Trophoblast cell (in vitro differentiated cells and primary cell): ENCODE measurements at regions not wholly inside any gene's neighbourhood (a gene's known extent, or its start where the extent isn't known, plus 50 kb on each side); places are given as distances from the start of the nearest gene placed in this dataset.

Source experiments
- DNase-seq, 2 donors: peaks; one replicate each; pipeline ENCODE4 v3.0.0-alpha.2; 2016
- H2AFZ ChIP-seq: 2 replicates; pipeline ENCODE4 v1.6.1; 2013; ENCODE audit warnings: low read length, moderate library complexity, mild to moderate bottlenecking; ENCODE audit not compliant: insufficient read depth, poor library complexity
- H2AK5ac ChIP-seq: 2 replicates; pipeline ENCODE4 v1.6.1; 2013; ENCODE audit warnings: mild to moderate bottlenecking, low read length
- H2BK120ac ChIP-seq: 2 replicates; pipeline ENCODE4 v1.6.1; 2013; ENCODE audit warnings: low read length, mild to moderate bottlenecking, moderate library complexity; ENCODE audit not compliant: insufficient read depth, poor library complexity
- H2BK12ac ChIP-seq: 2 replicates; pipeline ENCODE4 v1.6.1; 2013; ENCODE audit warnings: mild to moderate bottlenecking, low read length, moderate library complexity
- H2BK5ac ChIP-seq: 2 replicates; pipeline ENCODE4 v1.6.1; 2013; ENCODE audit warnings: low read length, low read depth, moderate library complexity, mild to moderate bottlenecking; ENCODE audit not compliant: poor library complexity
- H3K14ac ChIP-seq: 2 replicates; pipeline ENCODE4 v1.6.1; 2013; ENCODE audit warnings: mild to moderate bottlenecking, low read length
- H3K18ac ChIP-seq: 2 replicates; pipeline ENCODE4 v1.6.1; 2013; ENCODE audit warnings: mild to moderate bottlenecking, low read length
- H3K23ac ChIP-seq: 2 replicates; pipeline ENCODE4 v1.6.1; 2013; ENCODE audit warnings: low read length
- H3K27ac ChIP-seq: 2 replicates; pipeline ENCODE4 v1.5.1; 2013; ENCODE audit warnings: low read depth, mild to moderate bottlenecking, inconsistent platforms, low read length, moderate library complexity
- H3K27me3 ChIP-seq: 2 replicates; pipeline ENCODE4 v1.6.1; 2013; ENCODE audit warnings: inconsistent platforms, mild to moderate bottlenecking, low read length, moderate library complexity; ENCODE audit not compliant: insufficient read depth
- H3K36me3 ChIP-seq, 2 experiments: 1 replicate in 1 of 2; 2 replicates in 1 of 2; pipeline ENCODE4 v1.6.1; 2013; ENCODE audit warnings: low read length in 2 of 2, mild to moderate bottlenecking in 2 of 2, moderate library complexity in 1 of 2; ENCODE audit not compliant: insufficient read depth in 2 of 2, control insufficient read depth in 1 of 2
- H3K4ac ChIP-seq: 2 replicates; pipeline ENCODE4 v1.6.1; 2013; ENCODE audit warnings: low read depth, mild to moderate bottlenecking, low read length, moderate library complexity
- H3K4me1 ChIP-seq, 2 experiments: 1 replicate in 1 of 2; 2 replicates in 1 of 2; pipeline ENCODE4 v1.6.1; 2013; ENCODE audit warnings: low read length in 2 of 2, mild to moderate bottlenecking in 2 of 2, moderate library complexity in 1 of 2; ENCODE audit not compliant: insufficient read depth in 2 of 2, control insufficient read depth in 1 of 2
- H3K4me2 ChIP-seq: 2 replicates; pipeline ENCODE4 v1.6.1; 2013; ENCODE audit warnings: inconsistent platforms, mild to moderate bottlenecking, low read length, moderate library complexity
- H3K4me3 ChIP-seq: 2 replicates; pipeline ENCODE4 v1.5.1; 2013; ENCODE audit warnings: mild to moderate bottlenecking, low read depth, low read length, inconsistent platforms
- H3K79me1 ChIP-seq: one replicate; pipeline ENCODE4 v1.6.1; 2013; ENCODE audit warnings: low read length
- H3K79me2 ChIP-seq: 2 replicates; pipeline ENCODE4 v1.6.1; 2013; ENCODE audit warnings: low read length, mild to moderate bottlenecking; ENCODE audit not compliant: control insufficient read depth, insufficient read depth, poor library complexity
- H3K9ac ChIP-seq: 2 replicates; pipeline ENCODE4 v1.6.1; 2013; ENCODE audit warnings: mild to moderate bottlenecking, low read length
- H3K9me3 ChIP-seq: 2 replicates; pipeline ENCODE4 v1.6.1; 2013; ENCODE audit warnings: low read depth, mild to moderate bottlenecking, control low read depth, inconsistent platforms, low read length; ENCODE audit not compliant: insufficient read depth
- H4K12ac ChIP-seq: 2 replicates; pipeline ENCODE4 v1.6.1; 2013; ENCODE audit warnings: low read depth, mild to moderate bottlenecking, low read length, moderate library complexity
- H4K8ac ChIP-seq: 2 replicates; pipeline ENCODE4 v1.6.1; 2013; ENCODE audit warnings: low read depth, mild to moderate bottlenecking, low read length, moderate library complexity
- H4K91ac ChIP-seq: one replicate; pipeline ENCODE4 v1.6.1; 2013; ENCODE audit warnings: low read depth, mild to moderate bottlenecking, low read length, moderate library complexity
- WGBS: extraction: QIAGEN DNeasy Blood & Tissue Kit; methylation state at CpG from one replicate; pipeline ENCODE4 v1.1.7; 2013; ENCODE audit warnings: missing lambda C conversion rate; ENCODE audit not compliant: insufficient read length, insufficient coverage; ENCODE audit errors: extremely low coverage; 5-methylcytosine and 5-hydroxymethylcytosine counted together

GRCh38 chr10:44326474-44327030 lies 58.3 kb downstream of the CXCL12 start:
- no peak overlapping the region for H4K12ac ChIP-seq

GRCh38 chr10:44325596-44326307 lies 59.1 kb downstream of the CXCL12 start:
- Histone ChIP-seq H3K79me1 (no peaks in the 10 kb centered on the region), H3K4me1 (peaks cover 0 to 2% of the 10 kb centered on the region in 2 experiments), H2BK120ac (no peak overlapping the region), H3K4me3 (no peak overlapping the region), H2AK5ac (no peak overlapping the region), H3K9ac (no peak overlapping the region), H3K36me3 (no peaks in the 10 kb centered on the region), H2BK12ac (no peak overlapping the region), H2BK5ac (no peak overlapping the region), H4K8ac (no peak overlapping the region), H2AFZ (no peak overlapping the region), H4K91ac (no peak overlapping the region), H3K23ac (no peak overlapping the region), H3K4ac (no peak overlapping the region), H3K27me3 (no peaks in the 10 kb centered on the region), H3K4me2 (no peak overlapping the region), H3K79me2 (no peaks in the 10 kb centered on the region), H3K18ac (no peak overlapping the region), H3K27ac (no peak overlapping the region), H3K14ac (no peak overlapping the region), H4K12ac (no peak overlapping the region), H3K9me3 (no peaks in the 10 kb centered on the region)
- DNase-seq = no peak
- WGBS = no CpG with 5 or more reads among the region's 6 CpGs

More at GRCh38 chr10:44326474-44327030, 58.3 kb downstream of the CXCL12 start:
- Histone ChIP-seq H4K8ac (no peak overlapping the region), H3K23ac (no peak overlapping the region), H3K79me2 (no peaks in the 10 kb centered on the region), H4K91ac (no peak overlapping the region), H3K4ac (no peak overlapping the region), H2BK120ac (no peak overlapping the region), H2BK12ac (no peak overlapping the region), H3K4me2 (no peak overlapping the region), H3K9me3 (no peaks in the 10 kb centered on the region), H3K79me1 (no peaks in the 10 kb centered on the region), H3K4me3 (no peak overlapping the region), H3K4me1 (peaks cover 0 to 2% of the 10 kb centered on the region in 2 experiments), H3K27ac (no peak overlapping the region), H3K27me3 (no peaks in the 10 kb centered on the region), H3K14ac (no peak overlapping the region), H2AFZ (no peak overlapping the region), H2BK5ac (no peak overlapping the region), H2AK5ac (no peak overlapping the region), H3K36me3 (no peaks in the 10 kb centered on the region), H3K9ac (no peak overlapping the region), H3K18ac (no peak overlapping the region)
- DNase-seq = no peak
- no CpG with 5 or more reads among the region's 1 CpG for WGBS

GRCh38 chr10:44325157-44325556 lies 59.7 kb downstream of the CXCL12 start:
- no CpG with 5 or more reads among the region's 3 CpGs for WGBS
- Histone ChIP-seq H3K79me2 (no peaks in the 10 kb centered on the region), H3K79me1 (no peaks in the 10 kb centered on the region), H2AK5ac (no peak overlapping the region), H3K4me1 (peaks cover 0 to 2% of the 10 kb centered on the region in 2 experiments), H3K9me3 (no peaks in the 10 kb centered on the region), H3K4me3 (no peak overlapping the region), H3K23ac (no peak overlapping the region), H2BK120ac (no peak overlapping the region), H2BK5ac (no peak overlapping the region), H3K18ac (no peak overlapping the region), H2AFZ (no peak overlapping the region), H4K12ac (no peak overlapping the region), H3K27me3 (no peaks in the 10 kb centered on the region), H3K4me2 (no peak overlapping the region), H3K36me3 (no peaks in the 10 kb centered on the region), H3K14ac (no peak overlapping the region), H3K9ac (no peak overlapping the region), H2BK12ac (no peak overlapping the region), H4K8ac (no peak overlapping the region), H4K91ac (no peak overlapping the region), H3K4ac (no peak overlapping the region), H3K27ac (no peak overlapping the region)
- no peak for DNase-seq

GRCh38 chr10:44323838-44324237 lies 61.1 kb downstream of the CXCL12 start:
- H3K4ac ChIP-seq = no peak overlapping the region
- H3K9me3 ChIP-seq = no peaks in the 10 kb centered on the region
- H3K4me1 ChIP-seq = peaks cover 0 to 2% of the 10 kb centered on the region in 2 experiments
- H2AFZ ChIP-seq = no peak overlapping the region
- no peak overlapping the region for H3K14ac ChIP-seq
- no peak overlapping the region for H3K4me3 ChIP-seq
- H3K36me3 ChIP-seq = no peaks in the 10 kb centered on the region
- no CpG with 5 or more reads among the region's 3 CpGs for WGBS
- no peak overlapping the region for H3K27ac ChIP-seq
- H3K4me2 ChIP-seq = no peak overlapping the region
- H4K8ac ChIP-seq = no peak overlapping the region
- H3K27me3 ChIP-seq = no peaks in the 10 kb centered on the region
- H3K79me2 ChIP-seq = no peaks in the 10 kb centered on the region
- no peak for DNase-seq
- no peak overlapping the region for H3K9ac ChIP-seq
- no peak overlapping the region for H4K12ac ChIP-seq
- no peaks in the 10 kb centered on the region for H3K79me1 ChIP-seq
- H2BK12ac ChIP-seq = no peak overlapping the region
- H2BK120ac ChIP-seq = no peak overlapping the region
- H3K18ac ChIP-seq = no peak overlapping the region
- no peak overlapping the region for H2AK5ac ChIP-seq
- H4K91ac ChIP-seq = no peak overlapping the region
- no peak overlapping the region for H3K23ac ChIP-seq
- no peak overlapping the region for H2BK5ac ChIP-seq
